Small intestine (tissue), 7 donors: ENCODE measurements at regions not wholly inside any gene's neighbourhood (a gene's known extent, or its start where the extent isn't known, plus 50 kb on each side); places are given as distances from the start of the nearest gene placed in this dataset.

Source experiments
- DNase-seq, 2 donors: peaks; one replicate each; pipeline versions ENCODE4 v3.0.0 to v3.0.0-alpha.2; 2013
- FAIRE-seq: peaks from 2 replicates; lab custom pipeline; 2012; peaks lifted over from hg19 to GRCh38; lab: Jason Lieb, UNC
- H3K27ac ChIP-seq, 3 donors: one replicate each; pipeline ENCODE4 v1.5.1; 2013; ENCODE audit warnings: low read length in 2 of 3, mild to moderate bottlenecking in 2 of 3, control low read depth in 1 of 3, inconsistent platforms in 1 of 3, low read depth in 1 of 3, moderate library complexity in 1 of 3
- H3K27me3 ChIP-seq, 3 donors: one replicate each; pipeline ENCODE4 v1.6.1; 2013; ENCODE audit warnings: low read length in 3 of 3, inconsistent platforms in 1 of 3; ENCODE audit not compliant: control insufficient read depth in 3 of 3, insufficient read depth in 3 of 3
- H3K36me3 ChIP-seq, 3 donors: one replicate each; pipeline ENCODE4 v1.6.1; 2013; ENCODE audit warnings: low read length in 3 of 3, inconsistent platforms in 1 of 3, low read depth in 1 of 3, mild to moderate bottlenecking in 1 of 3, moderate library complexity in 1 of 3; ENCODE audit not compliant: control insufficient read depth in 3 of 3, insufficient read depth in 2 of 3
- H3K4me1 ChIP-seq, 3 donors: one replicate each; pipeline ENCODE4 v1.6.1; 2013; ENCODE audit warnings: low read length in 2 of 3, inconsistent platforms in 1 of 3, low read depth in 1 of 3, mild to moderate bottlenecking in 1 of 3, moderate library complexity in 1 of 3; ENCODE audit not compliant: control insufficient read depth in 3 of 3, insufficient read depth in 2 of 3
- H3K4me3 ChIP-seq, 3 donors: one replicate each; pipeline ENCODE4 v1.5.1; 2013; ENCODE audit warnings: low read length in 3 of 3, control low read depth in 1 of 3, inconsistent platforms in 1 of 3, low read depth in 1 of 3, mild to moderate bottlenecking in 1 of 3, moderate library complexity in 1 of 3
- H3K9me3 ChIP-seq, 2 donors: one replicate each; pipeline ENCODE4 v1.6.1; 2013; ENCODE audit warnings: low read depth in 1 of 2, low read length in 1 of 2; ENCODE audit not compliant: control insufficient read depth in 2 of 2, insufficient read depth in 1 of 2
- WGBS, 3 donors: extraction: QIAGEN DNeasy Blood & Tissue Kit; methylation state at CpG; one replicate each; pipeline ENCODE4 v1.1.7; 2013; 5-methylcytosine and 5-hydroxymethylcytosine counted together
- donor health status: healthy with polysubstance abuse.
- donor health status: control.
- donor health status: control.
- donor health status: Bipolar disorder and iron deficiency.
- donor health status: healthy.

DNA sequence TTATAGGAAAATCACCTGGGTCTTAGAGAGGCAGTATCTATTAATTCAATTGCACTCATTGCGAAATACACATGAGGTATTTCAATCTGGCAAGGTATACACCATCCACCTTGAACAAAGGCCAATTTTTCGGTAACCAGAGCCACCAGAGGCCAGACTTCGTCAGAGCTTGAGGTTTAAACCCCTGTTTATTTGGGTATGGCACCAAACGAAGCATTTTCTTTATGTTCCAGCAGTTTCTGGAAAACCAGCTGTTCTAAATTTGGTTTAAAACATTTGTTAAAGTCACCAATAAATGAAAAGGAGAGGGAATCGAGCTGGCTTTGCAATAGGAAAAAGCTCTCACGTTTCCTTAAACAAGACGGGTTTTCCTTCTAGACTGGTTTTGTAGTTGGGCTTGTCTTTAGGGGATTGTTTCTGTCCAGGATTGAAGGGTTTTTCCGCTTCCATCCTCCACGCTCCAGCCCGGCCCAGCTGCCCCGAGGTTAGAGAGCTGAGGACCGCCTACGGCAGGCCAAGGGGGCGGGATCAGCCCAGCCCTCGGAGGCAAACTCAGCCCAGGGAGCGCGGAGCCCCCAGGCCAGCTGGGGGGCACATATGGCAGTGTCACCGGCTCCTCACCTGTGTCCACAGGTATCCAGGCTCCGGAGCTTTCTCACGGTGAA lies 539.4 kb upstream of the MGMT start:
- Histone ChIP-seq H3K4me1 (peaks cover 0 to 5% (median 0%) of the 10 kb centered on the region in 3 donors), H3K27me3 (no peaks in the 10 kb centered on the region), H3K9me3 (no peaks in the 10 kb centered on the region), H3K36me3 (no peaks in the 10 kb centered on the region), H3K4me3 (no peak overlapping the region), H3K27ac (no peak overlapping the region)
- peak; percentile 41 to 63 for DNase-seq
- FAIRE-seq = no peak
- 41 to 48% (median 41%) methylated on average over 20 of the region's 20 CpGs for WGBS, 3 donors

DNA sequence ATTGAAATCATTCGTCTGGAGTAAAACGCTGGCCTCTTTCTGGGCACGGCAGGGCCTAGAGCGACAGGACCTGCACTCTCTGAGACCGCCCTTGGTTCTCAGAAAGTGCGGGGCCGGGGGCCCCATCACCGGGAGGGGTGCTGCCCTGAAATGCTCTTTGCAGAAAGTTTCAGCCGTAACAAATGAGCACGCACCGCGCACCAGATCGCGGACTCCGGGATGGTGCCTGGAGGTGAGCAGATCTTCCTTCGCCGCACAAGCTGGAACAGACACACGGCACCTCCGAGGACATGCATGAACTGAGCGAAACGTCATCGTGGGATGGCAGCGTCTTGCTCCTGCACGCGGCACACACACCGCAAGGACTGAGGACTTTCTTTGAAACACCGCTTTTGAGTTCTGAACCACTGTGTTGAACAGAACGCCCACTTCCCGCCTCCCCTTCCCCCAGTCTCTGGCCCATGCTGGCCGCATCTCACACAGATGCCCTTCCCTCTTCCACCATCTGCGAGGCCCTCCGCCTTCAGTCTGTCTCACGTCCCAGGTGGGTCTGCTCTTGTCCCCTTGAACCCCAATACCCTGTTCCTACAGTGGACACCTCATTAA lies 538.7 kb upstream of the MGMT start:
- DNase-seq (no peak), FAIRE-seq (no peak)
- H3K4me3 ChIP-seq = no peak overlapping the region
- H3K4me1 ChIP-seq = peaks cover 0 to 5% (median 0%) of the 10 kb centered on the region in 3 donors
- H3K27ac ChIP-seq = no peak overlapping the region
- no peaks in the 10 kb centered on the region for H3K9me3 ChIP-seq
- 78 to 88% (median 81%) methylated on average over 33 of the region's 33 CpGs for WGBS, 3 donors
- H3K27me3 ChIP-seq = no peaks in the 10 kb centered on the region
- no peaks in the 10 kb centered on the region for H3K36me3 ChIP-seq

DNA sequence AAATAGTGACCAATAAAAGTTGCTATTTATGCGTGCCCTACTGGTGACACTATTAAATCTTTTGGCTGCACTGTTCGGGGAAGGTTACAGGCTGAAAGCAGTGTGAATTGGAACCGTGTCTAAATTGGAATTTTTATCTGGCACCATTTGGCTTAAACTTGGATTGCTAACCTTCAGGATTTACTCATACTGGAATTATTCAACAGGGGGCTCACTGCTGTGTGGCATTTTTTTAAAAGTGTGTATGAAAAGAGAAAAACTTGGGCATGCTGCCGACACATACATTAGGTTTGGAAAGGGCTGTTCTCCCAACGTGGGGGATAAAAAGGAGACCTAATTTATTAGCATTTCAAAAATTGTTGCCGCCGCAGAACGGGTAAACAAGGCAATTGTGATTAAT lies 537.9 kb upstream of the MGMT start:
- DNase-seq = no peak
- WGBS, 3 donors = 59 to 79% (median 77%) methylated on average over 8 of the region's 8 CpGs
- Histone ChIP-seq H3K4me3 (no peak overlapping the region), H3K27ac (no peak overlapping the region), H3K36me3 (no peaks in the 10 kb centered on the region), H3K4me1 (peaks cover 0 to 5% (median 0%) of the 10 kb centered on the region in 3 donors), H3K27me3 (no peaks in the 10 kb centered on the region), H3K9me3 (no peaks in the 10 kb centered on the region)
- FAIRE-seq = no peak

DNA sequence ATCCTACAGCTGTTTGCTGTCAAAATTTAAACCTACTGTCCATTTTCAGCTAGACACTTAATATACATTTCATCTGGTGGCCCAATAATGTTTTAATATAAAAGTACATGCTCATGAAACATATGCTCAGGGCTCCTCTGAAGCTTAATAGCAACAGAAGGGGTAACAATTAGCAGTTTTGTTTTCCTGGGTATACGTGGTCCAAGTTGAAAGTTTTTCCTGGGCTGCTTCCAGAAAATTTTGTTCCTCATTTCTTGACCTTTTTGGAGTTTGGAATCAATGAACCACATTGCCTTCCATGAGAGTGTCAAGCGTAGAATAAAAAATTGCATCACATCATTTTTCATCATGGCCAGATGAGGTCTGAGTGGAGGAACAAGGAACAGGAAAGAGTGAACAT lies 537.3 kb upstream of the MGMT start:
- H3K27me3 ChIP-seq = no peaks in the 10 kb centered on the region
- H3K9me3 ChIP-seq = no peaks in the 10 kb centered on the region
- no peak overlapping the region for H3K27ac ChIP-seq
- WGBS, 3 donors = 42 to 47% (median 44%) methylated on average over 2 of the region's 2 CpGs
- DNase-seq = no peak
- no peaks in the 10 kb centered on the region for H3K36me3 ChIP-seq
- no peak overlapping the region for H3K4me3 ChIP-seq
- peaks cover 0 to 5% (median 0%) of the 10 kb centered on the region in 3 donors for H3K4me1 ChIP-seq
- FAIRE-seq = no peak

DNA sequence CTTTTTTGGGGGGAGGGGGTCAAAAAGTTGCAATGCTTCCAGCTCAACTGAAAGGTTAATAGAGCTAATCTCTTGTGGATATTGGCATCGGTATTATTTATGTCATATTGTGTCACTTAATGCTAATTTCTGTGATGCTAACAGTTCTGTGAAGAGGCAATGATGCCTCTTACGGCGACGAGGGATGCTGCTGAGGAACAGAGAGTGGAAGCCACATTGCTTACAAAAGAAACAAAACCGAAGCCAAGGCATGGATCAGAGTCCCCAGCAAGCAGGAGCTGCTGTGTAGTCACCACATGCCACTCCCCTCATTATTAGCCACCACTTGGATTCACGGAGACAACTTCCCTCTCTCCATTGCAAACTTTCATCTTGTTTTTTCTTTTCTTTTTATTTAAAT lies 536.5 kb upstream of the MGMT start:
- Histone ChIP-seq H3K27ac (no peak overlapping the region), H3K27me3 (no peaks in the 10 kb centered on the region), H3K4me1 (peaks cover 0 to 5% (median 0%) of the 10 kb centered on the region in 3 donors), H3K9me3 (no peaks in the 10 kb centered on the region), H3K36me3 (no peaks in the 10 kb centered on the region), H3K4me3 (no peak overlapping the region)
- peak; percentile 31 to 68 for DNase-seq
- FAIRE-seq = no peak
- 21 to 48% (median 27%) methylated on average over 6 of the region's 6 CpGs for WGBS, 3 donors

DNA sequence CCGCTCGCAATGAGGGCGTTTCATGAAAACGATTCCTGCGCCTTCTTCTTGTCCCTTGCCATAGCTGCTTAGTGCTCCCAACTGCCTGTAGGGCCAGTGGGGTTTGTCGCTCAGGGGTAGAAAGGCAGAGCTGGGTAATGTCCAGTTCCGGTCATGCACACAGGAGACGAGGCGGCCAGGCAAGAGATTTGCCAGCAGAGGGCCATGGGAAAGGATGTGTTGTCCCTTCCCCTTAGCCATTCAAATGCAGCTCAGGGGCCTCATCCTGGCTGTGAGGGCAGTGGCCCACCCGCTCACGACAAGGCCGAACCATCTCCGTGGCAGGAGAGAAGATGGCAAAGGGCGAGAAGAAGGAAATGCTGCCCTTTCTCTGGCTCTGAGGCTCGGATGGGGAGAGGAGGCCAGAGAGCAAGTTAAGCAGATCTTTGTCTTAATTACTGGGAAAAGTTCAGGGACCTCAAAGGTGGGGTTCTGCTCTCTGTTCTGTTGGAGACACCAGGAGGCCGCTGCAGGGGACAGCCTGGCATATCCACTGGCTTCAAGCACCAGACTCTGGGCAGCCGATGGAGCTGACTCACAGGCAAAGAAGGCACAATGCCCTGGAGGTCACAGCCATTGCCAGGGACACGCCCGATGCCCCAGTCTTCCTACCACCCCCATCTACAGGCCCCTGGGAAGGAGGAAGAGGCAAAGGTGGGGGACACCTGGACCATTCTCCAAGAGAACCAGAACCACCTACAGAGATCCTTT lies 534.8 kb upstream of the MGMT start:
- DNase-seq (peak; percentile 59 to 65), FAIRE-seq (no peak)
- H3K27ac ChIP-seq = peak overlapping the region in 1 of 3 donors; percentile 47
- no peaks in the 10 kb centered on the region for H3K36me3 ChIP-seq
- H3K4me3 ChIP-seq = no peak overlapping the region
- H3K4me1 ChIP-seq = peaks cover 0 to 5% (median 0%) of the 10 kb centered on the region in 3 donors
- WGBS, 3 donors = 78 to 90% (median 79%) methylated on average over 19 of the region's 19 CpGs
- no peaks in the 10 kb centered on the region for H3K9me3 ChIP-seq
- no peaks in the 10 kb centered on the region for H3K27me3 ChIP-seq

DNA sequence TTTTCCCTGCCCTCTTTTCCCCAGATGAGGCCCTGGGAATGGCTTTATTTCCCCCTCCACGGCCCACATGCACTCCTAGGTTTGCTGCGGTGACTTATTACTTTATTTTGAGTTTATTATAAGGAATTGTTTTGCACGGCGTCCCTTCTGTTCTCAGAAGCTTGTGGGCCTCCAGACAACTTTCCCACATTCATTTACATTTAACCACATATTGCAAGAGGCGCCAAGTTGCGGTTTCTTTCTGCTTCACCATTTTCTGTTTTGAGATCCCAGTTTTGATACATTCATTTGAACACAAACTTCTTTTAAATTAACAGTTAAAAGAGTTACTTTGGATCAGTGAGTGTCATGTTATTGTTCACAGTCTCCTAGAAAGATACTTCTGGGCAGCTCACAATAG lies 532.5 kb upstream of the MGMT start:
- no peak overlapping the region for H3K4me3 ChIP-seq
- H3K4me1 ChIP-seq = peaks cover 0 to 5% (median 0%) of the 10 kb centered on the region in 3 donors
- no peaks in the 10 kb centered on the region for H3K9me3 ChIP-seq
- H3K27ac ChIP-seq = no peak overlapping the region
- 74 to 91% (median 80%) methylated on average over 6 of the region's 6 CpGs for WGBS, 3 donors
- no peak for DNase-seq
- FAIRE-seq = no peak
- no peaks in the 10 kb centered on the region for H3K36me3 ChIP-seq
- H3K27me3 ChIP-seq = no peaks in the 10 kb centered on the region

DNA sequence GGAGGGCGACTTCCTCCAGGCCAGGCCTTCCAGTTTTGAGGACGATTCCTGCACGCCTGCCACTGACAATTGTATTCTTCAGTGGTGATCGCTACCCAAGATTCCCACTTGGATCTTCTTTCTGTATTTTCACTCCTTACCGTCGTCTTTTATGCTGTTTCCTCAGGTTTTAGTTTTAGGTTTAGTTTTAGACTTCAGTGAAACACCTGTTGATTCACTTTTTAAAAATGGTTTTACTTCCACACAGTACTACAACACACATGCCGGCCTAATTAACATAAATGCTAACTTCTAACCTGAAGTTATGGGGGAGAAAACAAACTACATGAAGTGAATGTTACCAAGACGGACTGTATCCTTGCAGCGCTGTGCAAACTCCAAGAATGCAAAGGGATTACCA lies 530.6 kb upstream of the MGMT start:
- WGBS, 3 donors = 93 to 95% (median 95%) methylated on average over 9 of the region's 9 CpGs
- Histone ChIP-seq H3K36me3 (no peaks in the 10 kb centered on the region), H3K4me1 (peaks cover 0 to 5% (median 0%) of the 10 kb centered on the region in 3 donors), H3K9me3 (no peaks in the 10 kb centered on the region), H3K4me3 (no peak overlapping the region), H3K27ac (no peak overlapping the region), H3K27me3 (no peaks in the 10 kb centered on the region)
- FAIRE-seq = no peak
- no peak for DNase-seq
